A673 (cell line): ENCODE measurements at regions not wholly inside any gene's neighbourhood (a gene's known extent, or its start where the extent isn't known, plus 50 kb on each side); places are given as distances from the start of the nearest gene placed in this dataset.

Experiments used
- EZH2 ChIP-seq: fragments of 200-600 bp; sonication (generic); IDR thresholded peaks from 2 replicates; pipeline ENCODE4 v1.6.1; 2017; ENCODE audit warnings: borderline replicate concordance, low read depth, mild to moderate bottlenecking, mixed read lengths, antibody characterized with exemption, low read length; ENCODE audit not compliant: poor library complexity, severe bottlenecking
- TF ChIP-seq, protein P1 (sequence below): fragments of 300-800, 200-600 bp; sonication (generic); conservative IDR thresholded peaks from 2 replicates; pipeline ENCODE4 v1.5.1; 2017; ENCODE audit warnings: low read depth, mild to moderate bottlenecking, antibody characterized with exemption, low read length, moderate library complexity, mixed read lengths

DNA sequence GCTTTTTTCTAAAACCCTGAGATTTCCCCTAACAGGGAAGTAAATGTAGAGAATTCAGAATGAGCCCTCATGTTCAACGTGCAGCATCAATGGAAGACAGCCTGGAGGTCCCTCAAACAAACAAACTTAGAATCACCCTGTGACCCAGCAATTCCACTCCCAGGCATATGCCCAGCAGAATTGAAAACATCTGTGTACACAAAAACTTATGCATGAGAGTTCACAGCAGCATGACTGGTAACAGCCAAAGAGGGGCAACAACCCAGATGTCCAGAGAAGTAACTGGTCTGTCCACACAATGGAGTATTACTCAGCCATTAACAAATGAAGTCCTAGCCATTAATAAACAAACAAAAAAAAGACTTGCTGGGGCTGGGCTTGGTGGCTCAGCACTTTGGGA is 252.7 kb downstream of the PARN start:
- TF ChIP-seq, protein P1, sequence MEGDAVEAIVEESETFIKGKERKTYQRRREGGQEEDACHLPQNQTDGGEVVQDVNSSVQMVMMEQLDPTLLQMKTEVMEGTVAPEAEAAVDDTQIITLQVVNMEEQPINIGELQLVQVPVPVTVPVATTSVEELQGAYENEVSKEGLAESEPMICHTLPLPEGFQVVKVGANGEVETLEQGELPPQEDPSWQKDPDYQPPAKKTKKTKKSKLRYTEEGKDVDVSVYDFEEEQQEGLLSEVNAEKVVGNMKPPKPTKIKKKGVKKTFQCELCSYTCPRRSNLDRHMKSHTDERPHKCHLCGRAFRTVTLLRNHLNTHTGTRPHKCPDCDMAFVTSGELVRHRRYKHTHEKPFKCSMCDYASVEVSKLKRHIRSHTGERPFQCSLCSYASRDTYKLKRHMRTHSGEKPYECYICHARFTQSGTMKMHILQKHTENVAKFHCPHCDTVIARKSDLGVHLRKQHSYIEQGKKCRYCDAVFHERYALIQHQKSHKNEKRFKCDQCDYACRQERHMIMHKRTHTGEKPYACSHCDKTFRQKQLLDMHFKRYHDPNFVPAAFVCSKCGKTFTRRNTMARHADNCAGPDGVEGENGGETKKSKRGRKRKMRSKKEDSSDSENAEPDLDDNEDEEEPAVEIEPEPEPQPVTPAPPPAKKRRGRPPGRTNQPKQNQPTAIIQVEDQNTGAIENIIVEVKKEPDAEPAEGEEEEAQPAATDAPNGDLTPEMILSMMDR, result no peak
- no peak for TF ChIP-seq EZH2
